Heart right ventricle (tissue), 16 donors: ENCODE measurements at regions not wholly inside any gene's neighbourhood (a gene's known extent, or its start where the extent isn't known, plus 50 kb on each side); places are given as distances from the start of the nearest gene placed in this dataset.

Source experiments
- ATAC-seq, 8 donors: fragments of 200-7000 bp; cut with Tn5 transposase; one replicate each; pipeline ENCODE4 v1.9.1; 2020; ENCODE audit warnings: mild to moderate bottlenecking in 8 of 8, moderate library complexity in 8 of 8, moderate number of reproducible peaks in 1 of 8
- DNase-seq, 2 donors: peaks; one replicate each; pipeline ENCODE4 v3.0.0-alpha.2; 2020
- H3K27ac ChIP-seq, 10 donors: fragments of 200-600 bp; sonication (generic) in 2 of 10; one replicate each; pipeline versions ENCODE4 v1.5.0 to v1.8.0; 2020 to 2022; ENCODE audit warnings: mild to moderate bottlenecking in 3 of 10
- H3K27me3 ChIP-seq, 7 donors: fragments of 200-600 bp; one replicate each; pipeline ENCODE4 v1.8.0; 2021 to 2022; ENCODE audit warnings: mild to moderate bottlenecking in 2 of 7
- H3K36me3 ChIP-seq, 9 donors: fragments of 200-600 bp; sonication (generic) in 1 of 9; one replicate each; pipeline versions ENCODE4 v1.5.0 to v1.8.0; 2020 to 2022; ENCODE audit warnings: mild to moderate bottlenecking in 2 of 9
- H3K4me1 ChIP-seq, 9 donors: fragments of 200-600 bp; sonication (generic) in 1 of 9; one replicate each; pipeline versions ENCODE4 v1.5.0 to v1.8.0; 2020 to 2022; ENCODE audit warnings: mild to moderate bottlenecking in 4 of 9
- H3K4me3 ChIP-seq, 10 donors: fragments of 200-600 bp; sonication (generic) in 2 of 10; one replicate each; pipeline versions ENCODE4 v1.5.0 to v1.8.0; 2020 to 2022; ENCODE audit warnings: mild to moderate bottlenecking in 7 of 10, moderate library complexity in 2 of 10
- H3K9me3 ChIP-seq, 11 donors: fragments of 200-600 bp in 10 of 11; sonication (generic) in 2 of 11; one replicate each; pipeline versions ENCODE4 v1.5.0 to v1.8.0; 2013 to 2022; ENCODE audit warnings: mild to moderate bottlenecking in 2 of 11, control low read depth in 1 of 11, moderate library complexity in 1 of 11
- WGBS, 2 donors: extraction: QIAGEN DNeasy Blood & Tissue Kit; methylation state at CpG; one replicate each; pipeline ENCODE4 v1.1.7; 2013; ENCODE audit warnings: inconsistent platforms in 1 of 2; 5-methylcytosine and 5-hydroxymethylcytosine counted together
- intact Hi-C, 10 donors: fragments of 100-400 bp; cut with DNase I; formaldehyde crosslinking; loops; one replicate each; pipeline versions ENCODE4 v1.11.1 to v1.14.2; 2022
- TF ChIP-seq, protein P1 (sequence below), 9 donors: fragments of 200-600 bp; sonication (generic) in 2 of 9; IDR thresholded peaks; one replicate each; pipeline versions ENCODE4 v1.5.0 to v1.8.0; 2021 to 2022; ENCODE audit warnings: antibody characterized with exemption in 9 of 9, mild to moderate bottlenecking in 5 of 9, moderate library complexity in 1 of 9
- donor health status: Arrhythmogenic right ventricular cardiomyopathy.
- donor health status: ischemic (EF 13 %, LVEDD 7.1; RV severe dilation, severe dysfunction).
- donor health status: healthy with polysubstance abuse.
- donor health status: DM: no; HTN: yes; CAD: no.
- donor health status: DM: no; HTN: no; CAD: no.
- donor health status: ischemic (EF 25% LVEDD 6.9; RV normal size, moderate dysfunction).
- donor health status: ischemic (EF 25% LVEDD 5.7; RV mildly dilated, moderate dysfunction).
- donor health status: healthy.
- donor health status: DM: yes; HTN: yes; CAD: no.
- donor health status: Ischemic cardiomyopathy.
- donor health status: ischemic (EF 35%, LVEDD 5.7; RV mildly dilated, moderate dysfunction).
- donor health status: nonischemic (EF 11% LVEDD 7.7; RV severe dilation, severe dysfunction).
- donor health status: DM: yes; HTN: yes; CAD: no.
- donor health status: PGD.
- donor health status: ischemic (EF 29% LVEDD 5.4; RV normal size, mild dysfunction).
- donor health status: nonischemic (EF 23%, LVEDD 6.1; RV moderate dilation, normal function).

DNA sequence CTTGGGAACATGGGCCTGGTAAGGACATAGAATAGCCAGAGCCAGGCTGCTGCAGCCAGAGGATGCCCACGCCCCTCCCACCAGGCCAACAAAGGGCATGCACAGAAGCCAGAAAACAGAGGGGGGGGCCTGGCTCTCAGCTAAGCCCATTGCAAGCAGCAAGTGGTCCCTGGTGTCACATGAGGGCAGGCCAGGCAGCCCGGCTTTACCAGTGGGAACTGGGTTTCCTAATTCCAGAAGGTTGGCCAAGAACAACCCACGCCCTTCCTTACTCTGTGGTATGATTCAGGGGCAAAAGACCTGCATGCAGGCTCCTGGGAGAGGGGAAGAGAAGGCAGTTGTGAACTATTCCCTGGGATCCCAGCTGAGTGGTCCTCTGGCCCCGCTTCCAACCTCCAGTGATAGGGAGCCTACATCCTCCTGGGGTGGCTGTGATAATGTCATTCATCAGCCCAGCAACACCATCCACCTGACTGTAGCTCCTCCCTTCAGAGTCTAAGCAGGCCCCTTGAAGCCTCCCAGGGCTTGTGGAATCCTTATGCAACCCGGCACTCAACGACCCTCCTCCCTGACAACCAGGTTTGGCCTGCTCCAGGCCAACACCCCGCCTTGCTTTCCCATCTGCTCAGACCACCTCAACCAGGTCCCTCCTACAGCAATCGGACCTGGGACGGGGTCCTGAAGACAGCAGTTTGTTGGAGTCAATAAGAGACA is 62.1 kb upstream of the LMO1 start:
- Histone ChIP-seq H3K4me3 (no peak overlapping the region), H3K36me3 (no peaks in the 10 kb centered on the region), H3K4me1 (peaks cover 0 to 26% (median 7%) of the 10 kb centered on the region in 9 donors), H3K9me3 (no peaks in the 10 kb centered on the region), H3K27ac (no peak overlapping the region), H3K27me3 (peaks cover 0 to 7% (median 0%) of the 10 kb centered on the region in 7 donors)
- intact Hi-C loops: loop anchor here in 1 of 10 donors (5.0 kb wide), 1 partner anchor 98 kb away; no protein-coding TSS in a partner anchor
- TF ChIP-seq, protein P1, sequence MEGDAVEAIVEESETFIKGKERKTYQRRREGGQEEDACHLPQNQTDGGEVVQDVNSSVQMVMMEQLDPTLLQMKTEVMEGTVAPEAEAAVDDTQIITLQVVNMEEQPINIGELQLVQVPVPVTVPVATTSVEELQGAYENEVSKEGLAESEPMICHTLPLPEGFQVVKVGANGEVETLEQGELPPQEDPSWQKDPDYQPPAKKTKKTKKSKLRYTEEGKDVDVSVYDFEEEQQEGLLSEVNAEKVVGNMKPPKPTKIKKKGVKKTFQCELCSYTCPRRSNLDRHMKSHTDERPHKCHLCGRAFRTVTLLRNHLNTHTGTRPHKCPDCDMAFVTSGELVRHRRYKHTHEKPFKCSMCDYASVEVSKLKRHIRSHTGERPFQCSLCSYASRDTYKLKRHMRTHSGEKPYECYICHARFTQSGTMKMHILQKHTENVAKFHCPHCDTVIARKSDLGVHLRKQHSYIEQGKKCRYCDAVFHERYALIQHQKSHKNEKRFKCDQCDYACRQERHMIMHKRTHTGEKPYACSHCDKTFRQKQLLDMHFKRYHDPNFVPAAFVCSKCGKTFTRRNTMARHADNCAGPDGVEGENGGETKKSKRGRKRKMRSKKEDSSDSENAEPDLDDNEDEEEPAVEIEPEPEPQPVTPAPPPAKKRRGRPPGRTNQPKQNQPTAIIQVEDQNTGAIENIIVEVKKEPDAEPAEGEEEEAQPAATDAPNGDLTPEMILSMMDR (IDR thresholded peaks at IDR 0.05): no peak
- 75 to 77% methylated on average over 9 of the region's 9 CpGs for WGBS, 2 donors
- no peak for DNase-seq
- ATAC-seq: no peak

DNA sequence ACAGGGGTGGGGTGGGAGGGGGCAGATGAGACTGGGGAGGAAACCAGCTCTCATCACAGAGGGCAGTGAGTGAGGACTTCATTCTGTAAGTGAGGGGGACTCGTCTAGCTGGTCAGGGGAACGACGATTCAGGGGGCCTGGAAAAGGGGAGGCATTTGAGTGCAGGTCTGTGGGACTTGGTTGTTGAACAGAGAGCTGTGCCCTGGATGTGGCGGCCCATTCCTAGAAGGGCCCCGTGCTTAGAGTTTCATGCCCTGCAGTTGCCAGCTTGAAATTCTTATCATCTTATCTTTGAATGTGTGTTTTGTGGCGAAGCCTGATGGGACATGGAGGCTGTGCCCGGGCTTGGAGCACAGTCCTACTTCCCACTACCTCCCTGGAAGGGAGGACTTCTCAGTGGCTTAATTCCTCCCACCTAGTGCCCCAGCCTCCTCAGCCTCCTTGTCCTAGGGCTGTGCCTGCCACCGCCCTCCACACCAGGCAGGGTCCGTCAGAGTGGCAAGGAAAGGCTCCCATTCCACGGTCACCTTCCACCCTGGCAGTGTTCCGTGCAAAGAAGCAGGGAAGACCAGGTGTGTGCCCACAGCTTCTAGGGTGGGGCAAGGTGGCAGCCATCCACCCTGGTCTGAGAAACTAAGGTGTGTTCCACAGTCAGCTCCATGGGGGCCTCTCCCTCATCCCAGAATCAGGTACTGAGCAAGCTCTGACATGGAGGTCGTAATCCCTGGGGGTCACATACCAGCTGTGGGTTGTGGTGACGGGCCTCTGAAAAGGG is 59.7 kb upstream of the LMO1 start:
- Histone ChIP-seq H3K4me1 (peaks cover 0 to 5% (median 0%) of the 10 kb centered on the region in 9 donors), H3K36me3 (no peaks in the 10 kb centered on the region), H3K27ac (no peak overlapping the region), H3K4me3 (no peak overlapping the region), H3K9me3 (no peaks in the 10 kb centered on the region), H3K27me3 (peaks cover 0 to 6% (median 0%) of the 10 kb centered on the region in 7 donors)
- TF ChIP-seq, protein P1 (IDR thresholded peaks at IDR 0.05): no peak
- DNase-seq (no peak), ATAC-seq (no peak)
- 88 to 90% methylated on average over 13 of the region's 13 CpGs for WGBS, 2 donors
- intact Hi-C loops: no loop called here

DNA sequence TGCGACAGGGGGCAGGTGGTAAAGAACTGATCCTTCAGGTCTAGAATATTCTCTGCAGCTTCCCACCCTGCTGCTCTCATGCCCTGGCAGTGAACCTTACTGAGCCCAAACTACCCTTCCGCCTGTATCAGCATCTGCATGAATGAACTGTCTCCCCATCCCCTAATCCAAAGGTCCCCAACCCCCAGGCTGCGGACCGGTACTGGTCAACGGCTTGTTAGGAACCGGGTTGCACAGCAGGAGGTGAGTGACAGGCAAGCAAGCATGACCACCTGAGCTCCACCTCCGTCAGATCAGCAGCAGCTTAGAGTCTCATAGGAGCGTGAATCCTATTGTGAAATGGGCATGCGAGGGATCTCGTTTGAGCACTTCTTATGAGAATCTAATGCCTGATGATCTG is 58.2 kb upstream of the LMO1 start:
- Histone ChIP-seq H3K4me3 (no peak overlapping the region), H3K36me3 (no peaks in the 10 kb centered on the region), H3K27me3 (peaks cover 0 to 6% (median 0%) of the 10 kb centered on the region in 7 donors), H3K9me3 (no peaks in the 10 kb centered on the region), H3K4me1 (no peaks in the 10 kb centered on the region), H3K27ac (no peak overlapping the region)
- intact Hi-C loops: no loop called here
- TF ChIP-seq, protein P1 (IDR thresholded peaks at IDR 0.05): no peak
- ATAC-seq: no peak
- DNase-seq: no peak
- WGBS, 2 donors: 90 to 93% methylated on average over 10 of the region's 10 CpGs

DNA sequence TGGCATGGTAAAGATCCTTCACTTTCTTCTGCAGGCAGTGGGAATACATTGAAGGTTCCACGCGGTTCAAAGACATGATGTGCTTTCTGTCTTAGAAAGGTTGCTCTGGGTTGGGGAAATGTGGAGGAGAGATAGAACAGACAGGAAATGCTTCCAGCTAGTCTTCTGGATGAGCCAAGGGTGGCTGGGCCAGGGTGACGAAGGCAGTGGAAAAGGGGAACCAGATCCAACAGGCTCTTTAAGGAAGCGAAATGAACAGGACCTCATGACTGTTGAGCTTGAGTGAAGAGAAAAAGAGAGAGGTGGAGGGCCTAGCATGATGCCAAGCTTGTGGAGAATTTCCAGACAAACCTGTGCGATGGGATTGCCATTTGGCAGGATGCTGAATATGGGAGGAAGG is 56.4 kb upstream of the LMO1 start:
- Histone ChIP-seq H3K9me3 (no peaks in the 10 kb centered on the region), H3K36me3 (no peaks in the 10 kb centered on the region), H3K4me3 (no peak overlapping the region), H3K27ac (no peak overlapping the region), H3K4me1 (no peaks in the 10 kb centered on the region), H3K27me3 (peaks cover 0 to 6% (median 0%) of the 10 kb centered on the region in 7 donors)
- ATAC-seq (no peak), DNase-seq (no peak)
- intact Hi-C loops: no loop called here
- TF ChIP-seq, protein P1 (IDR thresholded peaks at IDR 0.05): no peak
- WGBS, 2 donors: 75 to 85% methylated on average over 5 of the region's 5 CpGs
